ENCODE measurements at regions not wholly inside any gene's neighbourhood (a gene's known extent, or its start where the extent isn't known, plus 50 kb on each side); places are given as distances from the start of the nearest gene placed in this dataset.

- no peak overlapping the region for H2AFZ ChIP-seq (ENCODE audit: low read depth, low read length)
- no peak for TF ChIP-seq MXI1 (conservative IDR thresholded peaks at IDR 0.05; ENCODE audit: poor library complexity, severe bottlenecking)
- TF ChIP-seq REST (IDR thresholded peaks at IDR 0.05; ENCODE audit: borderline replicate concordance): no peak
- TF ChIP-seq RAD21 (conservative IDR thresholded peaks at IDR 0.05): no peak
- TF ChIP-seq SMC3 (conservative IDR thresholded peaks at IDR 0.05; ENCODE audit: poor library complexity): no peak
- no peak for TF ChIP-seq CTCF (IDR thresholded peaks at IDR 0.05; ENCODE audit: poor library complexity, severe bottlenecking)
- no peak for TF ChIP-seq POLR2AphosphoS5 (IDR thresholded peaks at IDR 0.05)
- no peak for TF ChIP-seq EZH2 (IDR thresholded peaks at IDR 0.05; ENCODE audit: borderline replicate concordance, insufficient read depth, low read length, poor library complexity, severe bottlenecking)
- TF ChIP-seq EP300 (conservative IDR thresholded peaks at IDR 0.05; ENCODE audit: poor library complexity, severe bottlenecking): no peak
- TF ChIP-seq TAF1 (IDR thresholded peaks at IDR 0.05; ENCODE audit: low read depth): no peak
- H3K4me3 ChIP-seq (ENCODE audit: low read length): no peak overlapping the region
- no peaks in the 10 kb centered on the region for H3K9me3 ChIP-seq (ENCODE audit: low read length)
- no peaks in the 10 kb centered on the region for H3F3A ChIP-seq (ENCODE audit: insufficient read depth, low read length, poor library complexity, severe bottlenecking)
- H3K27me3 ChIP-seq (ENCODE audit: insufficient read depth, low read depth, low read length): no peaks in the 10 kb centered on the region
- no peak overlapping the region for H3K4me2 ChIP-seq (ENCODE audit: low read length)
- H3K79me2 ChIP-seq (replicated peaks; ENCODE audit: insufficient read depth, low read length): no peaks in the 10 kb centered on the region
- H3K9me2 ChIP-seq (ENCODE audit: insufficient read depth, low read length): no peaks in the 10 kb centered on the region
- H3K27ac ChIP-seq (ENCODE audit: low read length): no peak overlapping the region
- no peaks in the 10 kb centered on the region for H3K36me3 ChIP-seq (ENCODE audit: insufficient read depth, low read length)
- no peak overlapping the region for H3K9ac ChIP-seq (ENCODE audit: low read length)
- no peaks in the 10 kb centered on the region for H4K20me1 ChIP-seq (ENCODE audit: insufficient read depth)
Measured at GRCh38 chr20:43252761-43253160, 63.1 kb upstream of the PTPRT start.

GRCh38 chr20:43248341-43248740 is 58.6 kb upstream of the PTPRT start:
- TF ChIP-seq RAD21 (conservative IDR thresholded peaks at IDR 0.05) (no peak), TAF1 (IDR thresholded peaks at IDR 0.05; ENCODE audit: low read depth) (no peak), CTCF (IDR thresholded peaks at IDR 0.05; ENCODE audit: poor library complexity, severe bottlenecking) (no peak), EP300 (conservative IDR thresholded peaks at IDR 0.05; ENCODE audit: poor library complexity, severe bottlenecking) (no peak), REST (IDR thresholded peaks at IDR 0.05; ENCODE audit: borderline replicate concordance) (no peak), SMC3 (conservative IDR thresholded peaks at IDR 0.05; ENCODE audit: poor library complexity) (no peak), POLR2AphosphoS5 (IDR thresholded peaks at IDR 0.05) (no peak), EZH2 (IDR thresholded peaks at IDR 0.05; ENCODE audit: borderline replicate concordance, insufficient read depth, low read length, poor library complexity, severe bottlenecking) (no peak), MXI1 (conservative IDR thresholded peaks at IDR 0.05; ENCODE audit: poor library complexity, severe bottlenecking) (no peak)
- H3K4me3 ChIP-seq (ENCODE audit: low read length): no peak overlapping the region
- no peaks in the 10 kb centered on the region for H3K9me2 ChIP-seq (ENCODE audit: insufficient read depth, low read length)
- H3K4me2 ChIP-seq (ENCODE audit: low read length): no peak overlapping the region
- H3K9ac ChIP-seq (ENCODE audit: low read length): no peak overlapping the region
- no peaks in the 10 kb centered on the region for H3K27me3 ChIP-seq (ENCODE audit: insufficient read depth, low read depth, low read length)
- no peaks in the 10 kb centered on the region for H3F3A ChIP-seq (ENCODE audit: insufficient read depth, low read length, poor library complexity, severe bottlenecking)
- H2AFZ ChIP-seq (ENCODE audit: low read depth, low read length): no peak overlapping the region
- no peaks in the 10 kb centered on the region for H3K9me3 ChIP-seq (ENCODE audit: low read length)
- no peaks in the 10 kb centered on the region for H3K36me3 ChIP-seq (ENCODE audit: insufficient read depth, low read length)
- no peaks in the 10 kb centered on the region for H3K79me2 ChIP-seq (replicated peaks; ENCODE audit: insufficient read depth, low read length)
- no peaks in the 10 kb centered on the region for H4K20me1 ChIP-seq (ENCODE audit: insufficient read depth)
- H3K27ac ChIP-seq (ENCODE audit: low read length): no peak overlapping the region

All from neural cell (in vitro differentiated cells).